Left lung (tissue), 4 donors: ENCODE measurements at regions not wholly inside any gene's neighbourhood (a gene's known extent, or its start where the extent isn't known, plus 50 kb on each side); places are given as distances from the start of the nearest gene placed in this dataset.

Experiments used
- ATAC-seq: fragments of 200-7000 bp; cut with Tn5 transposase; one replicate; pipeline ENCODE4 v1.9.1; 2020; ENCODE audit warnings: moderate library complexity
- DNase-seq, 4 donors: peaks; one replicate each; pipeline ENCODE4 v3.0.0-alpha.2; 2013 to 2020
- H3K27ac ChIP-seq, 2 donors: fragments of 200-600 bp; sonication (generic) in 1 of 2; one replicate each; pipeline versions ENCODE4 v1.5.0 to v1.8.0; 2020 to 2021
- H3K27me3 ChIP-seq, 2 donors: fragments of 200-600 bp; sonication (generic) in 1 of 2; one replicate each; pipeline versions ENCODE4 v1.5.0 to v1.8.0; 2020 to 2021
- H3K36me3 ChIP-seq, 2 donors: fragments of 200-600 bp; sonication (generic) in 1 of 2; one replicate each; pipeline versions ENCODE4 v1.5.0 to v1.8.0; 2020 to 2021
- H3K4me1 ChIP-seq, 2 donors: fragments of 200-600 bp; one replicate each; pipeline ENCODE4 v1.8.0; 2021
- H3K4me3 ChIP-seq, 2 donors: fragments of 200-600 bp; sonication (generic) in 1 of 2; one replicate each; pipeline versions ENCODE4 v1.5.0 to v1.8.0; 2020 to 2021; ENCODE audit warnings: mild to moderate bottlenecking in 1 of 2
- H3K9me3 ChIP-seq, 2 donors: fragments of 200-600 bp; sonication (generic) in 1 of 2; one replicate each; pipeline versions ENCODE4 v1.5.0 to v1.8.0; 2020 to 2021
- intact Hi-C, 2 donors: fragments of 100-400 bp; cut with DNase I; formaldehyde crosslinking; loops; one replicate each; pipeline versions ENCODE4 v1.11.2 to v1.14.2; 2022
- TF ChIP-seq, protein P1 (sequence below), 2 donors: fragments of 200-600 bp; sonication (generic) in 1 of 2; IDR thresholded peaks; one replicate each; pipeline versions ENCODE4 v1.5.0 to v1.8.0; 2021; ENCODE audit warnings: antibody characterized with exemption in 2 of 2
- donor health status: DM: no; HTN: yes; CAD: no.
- donor health status: DM: no; HTN: no; CAD: no.

DNA sequence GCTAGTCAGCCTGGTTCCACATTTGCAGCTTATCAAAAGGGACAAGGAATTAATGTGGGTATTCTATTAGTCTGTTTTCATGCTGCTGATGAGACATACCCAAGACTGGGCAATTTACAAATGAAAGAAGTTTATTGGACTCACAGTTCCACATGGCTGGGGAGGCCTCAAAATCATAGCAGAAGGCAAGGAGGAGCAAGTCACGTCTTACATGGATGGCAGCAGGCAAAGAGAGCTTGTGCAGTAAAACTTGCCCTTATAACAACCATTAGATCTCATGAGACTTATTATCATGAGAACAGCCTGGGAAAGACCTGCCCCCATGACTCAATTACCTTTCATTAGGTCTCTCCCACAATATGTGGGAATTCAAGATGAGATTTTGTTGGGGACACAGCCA is 689.1 kb upstream of the MARCKS start:
- TF ChIP-seq, protein P1, sequence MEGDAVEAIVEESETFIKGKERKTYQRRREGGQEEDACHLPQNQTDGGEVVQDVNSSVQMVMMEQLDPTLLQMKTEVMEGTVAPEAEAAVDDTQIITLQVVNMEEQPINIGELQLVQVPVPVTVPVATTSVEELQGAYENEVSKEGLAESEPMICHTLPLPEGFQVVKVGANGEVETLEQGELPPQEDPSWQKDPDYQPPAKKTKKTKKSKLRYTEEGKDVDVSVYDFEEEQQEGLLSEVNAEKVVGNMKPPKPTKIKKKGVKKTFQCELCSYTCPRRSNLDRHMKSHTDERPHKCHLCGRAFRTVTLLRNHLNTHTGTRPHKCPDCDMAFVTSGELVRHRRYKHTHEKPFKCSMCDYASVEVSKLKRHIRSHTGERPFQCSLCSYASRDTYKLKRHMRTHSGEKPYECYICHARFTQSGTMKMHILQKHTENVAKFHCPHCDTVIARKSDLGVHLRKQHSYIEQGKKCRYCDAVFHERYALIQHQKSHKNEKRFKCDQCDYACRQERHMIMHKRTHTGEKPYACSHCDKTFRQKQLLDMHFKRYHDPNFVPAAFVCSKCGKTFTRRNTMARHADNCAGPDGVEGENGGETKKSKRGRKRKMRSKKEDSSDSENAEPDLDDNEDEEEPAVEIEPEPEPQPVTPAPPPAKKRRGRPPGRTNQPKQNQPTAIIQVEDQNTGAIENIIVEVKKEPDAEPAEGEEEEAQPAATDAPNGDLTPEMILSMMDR (IDR thresholded peaks at IDR 0.05): no peak
- intact Hi-C loops: no loop called here
- H3K27ac ChIP-seq: no peak overlapping the region
- H3K4me3 ChIP-seq: no peak overlapping the region
- no peaks in the 10 kb centered on the region for H3K27me3 ChIP-seq
- ATAC-seq (no peak), DNase-seq (no peak)
- H3K36me3 ChIP-seq: no peaks in the 10 kb centered on the region
- peaks cover 0 to 9% of the 10 kb centered on the region in 2 donors for H3K9me3 ChIP-seq
- H3K4me1 ChIP-seq: no peaks in the 10 kb centered on the region

DNA sequence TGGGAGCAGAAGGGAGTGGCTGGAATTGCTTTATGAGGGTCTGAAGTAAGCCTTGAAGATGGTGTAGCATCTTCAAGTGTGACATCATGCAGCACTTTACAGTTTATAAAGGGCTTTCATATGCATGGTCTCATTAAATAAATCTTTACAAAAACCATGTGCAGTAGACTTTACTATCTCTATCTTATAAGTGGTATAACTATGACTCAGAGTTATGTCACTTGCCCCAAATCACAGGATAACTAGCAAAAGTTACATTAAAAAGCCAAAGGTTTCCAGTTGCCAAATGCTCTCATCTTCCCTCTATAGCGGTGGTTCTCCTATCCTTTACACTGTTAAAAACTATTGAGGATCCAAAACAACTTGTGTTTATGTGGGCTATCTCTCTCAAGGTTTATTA is 687.7 kb upstream of the MARCKS start:
- DNase-seq (no peak), ATAC-seq (no peak)
- Histone ChIP-seq H3K27ac (no peak overlapping the region), H3K9me3 (peaks cover 0 to 9% of the 10 kb centered on the region in 2 donors), H3K4me3 (no peak overlapping the region), H3K4me1 (no peaks in the 10 kb centered on the region), H3K36me3 (no peaks in the 10 kb centered on the region), H3K27me3 (no peaks in the 10 kb centered on the region)
- TF ChIP-seq, protein P1 (IDR thresholded peaks at IDR 0.05): no peak
- intact Hi-C loops: no loop called here

DNA sequence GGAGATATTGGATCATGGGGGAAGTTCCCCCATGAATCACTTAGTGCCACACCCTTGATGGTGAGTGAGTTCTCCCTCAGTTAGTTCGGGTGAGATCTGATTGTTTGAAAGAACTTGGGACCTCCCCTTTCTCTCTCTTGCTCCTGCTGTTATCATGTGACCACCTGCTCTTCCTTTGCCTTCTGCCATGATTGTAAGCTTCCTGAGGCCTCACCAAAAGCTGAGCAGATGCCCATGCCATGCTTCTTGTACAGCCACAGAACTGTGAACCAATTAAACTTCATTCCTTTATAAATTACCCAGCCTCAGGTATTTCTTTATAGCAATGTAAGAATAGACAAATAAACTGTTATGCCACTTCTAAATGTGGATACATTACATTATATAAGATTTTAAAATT is 686.7 kb upstream of the MARCKS start:
- intact Hi-C loops: no loop called here
- TF ChIP-seq, protein P1 (IDR thresholded peaks at IDR 0.05): no peak
- peaks cover 0 to 9% of the 10 kb centered on the region in 2 donors for H3K9me3 ChIP-seq
- no peak for DNase-seq
- H3K4me3 ChIP-seq: no peak overlapping the region
- no peak for ATAC-seq
- no peaks in the 10 kb centered on the region for H3K27me3 ChIP-seq
- H3K27ac ChIP-seq: no peak overlapping the region
- H3K4me1 ChIP-seq: no peaks in the 10 kb centered on the region
- H3K36me3 ChIP-seq: no peaks in the 10 kb centered on the region

DNA sequence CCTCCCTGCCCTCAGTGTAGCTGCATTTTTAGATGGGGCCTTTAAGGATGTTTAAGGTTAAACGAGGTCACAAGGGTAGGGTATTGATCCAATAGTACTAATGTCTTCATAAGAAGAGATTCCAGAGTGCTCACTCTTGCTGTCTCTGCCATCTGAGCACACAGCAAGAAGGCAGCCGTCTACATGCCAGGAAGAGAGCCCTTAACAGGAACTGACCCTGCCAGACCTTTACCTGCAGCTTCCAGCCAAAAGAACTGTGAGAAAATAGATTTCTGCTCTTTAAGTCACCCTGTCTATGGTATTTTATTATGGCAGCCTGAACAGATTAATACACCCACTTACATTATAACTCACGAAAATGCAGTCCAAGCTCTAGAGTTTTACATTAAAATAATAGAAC is 685.3 kb upstream of the MARCKS start:
- TF ChIP-seq, protein P1 (IDR thresholded peaks at IDR 0.05): no peak
- H3K36me3 ChIP-seq: no peaks in the 10 kb centered on the region
- DNase-seq: no peak
- peaks cover 0 to 9% of the 10 kb centered on the region in 2 donors for H3K9me3 ChIP-seq
- intact Hi-C loops: no loop called here
- no peak for ATAC-seq
- H3K27ac ChIP-seq: no peak overlapping the region
- H3K4me3 ChIP-seq: no peak overlapping the region
- H3K4me1 ChIP-seq: no peaks in the 10 kb centered on the region
- no peaks in the 10 kb centered on the region for H3K27me3 ChIP-seq

DNA sequence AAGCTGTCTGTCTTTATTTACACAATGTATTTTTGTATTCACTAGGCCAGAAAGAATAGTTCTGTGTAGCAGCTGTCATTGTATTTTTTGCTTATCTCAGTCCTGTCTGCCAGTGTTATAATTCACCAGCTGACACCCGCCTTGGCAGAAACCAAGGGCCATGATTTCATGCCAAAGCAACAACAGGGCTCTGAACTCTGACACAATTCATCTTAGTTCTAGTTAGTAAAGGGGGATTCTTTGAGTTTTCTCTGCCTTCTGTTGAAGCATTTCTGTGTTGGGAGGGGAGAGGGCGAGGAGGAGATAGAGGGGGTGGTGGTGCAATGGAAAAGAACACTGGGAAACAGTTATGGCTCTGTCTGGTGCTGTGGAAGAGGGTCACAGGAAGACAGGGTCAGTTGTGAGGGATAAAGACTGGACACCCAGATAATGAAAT is 684.6 kb upstream of the MARCKS start:
- H3K27ac ChIP-seq: no peak overlapping the region
- peak in 2 of 4 donors; percentile 48 to 56 for DNase-seq
- no peak for ATAC-seq
- intact Hi-C loops: no loop called here
- no peaks in the 10 kb centered on the region for H3K36me3 ChIP-seq
- H3K4me1 ChIP-seq: no peaks in the 10 kb centered on the region
- H3K27me3 ChIP-seq: no peaks in the 10 kb centered on the region
- peaks cover 0 to 9% of the 10 kb centered on the region in 2 donors for H3K9me3 ChIP-seq
- TF ChIP-seq, protein P1 (IDR thresholded peaks at IDR 0.05): no peak
- no peak overlapping the region for H3K4me3 ChIP-seq
